ENCODE measurements at regions not wholly inside any gene's neighbourhood (a gene's known extent, or its start where the extent isn't known, plus 50 kb on each side); places are given as distances from the start of the nearest gene placed in this dataset.
"Not testable (repeated sequence)": the region's sequence is repeated elsewhere in the genome, so short reads cannot be mapped to it uniquely, and the experiment has no call there.

- DNase-seq (ENCODE audit: low spot score): no peak
- intact Hi-C loops (cut with DNase I): no loop called here
Measured at GRCh38 chr1:61583703-61584102, 141.2 kb downstream of the TM2D1 start.

GRCh38 chr1:61581251-61581650 is 143.7 kb downstream of the TM2D1 start:
- DNase-seq (ENCODE audit: low spot score): no peak
- intact Hi-C loops (cut with DNase I): no loop called here

GRCh38 chr1:61580417-61580816 is 144.5 kb downstream of the TM2D1 start:
- intact Hi-C loops (cut with DNase I): no loop called here
- DNase-seq (ENCODE audit: low spot score): no peak

- intact Hi-C loops (cut with DNase I): no loop called here
Measured at GRCh38 chr1:61579802-61580201, 145.1 kb downstream of the TM2D1 start.

GRCh38 chr1:61572046-61572445 is 152.9 kb downstream of the TM2D1 start:
- DNase-seq (ENCODE audit: low spot score): no peak
- intact Hi-C loops (cut with DNase I): loop anchor here in 1 of 2 donors (5.0 kb wide), 1 partner anchor 845 kb away; no protein-coding TSS in a partner anchor

More at GRCh38 chr1:61579802-61580201, 145.1 kb downstream of the TM2D1 start:
- DNase-seq (ENCODE audit: low spot score): no peak

- no peak for DNase-seq (ENCODE audit: low spot score)
- intact Hi-C loops (cut with DNase I): loop anchor here in 1 of 2 donors (5.0 kb wide), 1 partner anchor 843 kb away; no protein-coding TSS in a partner anchor
Measured at GRCh38 chr1:61570191-61570590, 154.8 kb downstream of the TM2D1 start.

- DNase-seq (ENCODE audit: low spot score): no peak
- intact Hi-C loops (cut with DNase I): no loop called here
Measured at GRCh38 chr1:61569303-61569621, 155.7 kb downstream of the TM2D1 start.

- no peak for DNase-seq (ENCODE audit: low spot score)
- intact Hi-C loops (cut with DNase I): no loop called here
Measured at GRCh38 chr1:61568460-61569302, 156.3 kb downstream of the TM2D1 start.

- intact Hi-C loops (cut with DNase I): no loop called here
- no peak for DNase-seq (ENCODE audit: low spot score)
Measured at GRCh38 chr1:61566177-61566576, 158.8 kb downstream of the TM2D1 start.

- intact Hi-C loops (cut with DNase I): no loop called here
- DNase-seq (ENCODE audit: low spot score): no peak
Measured at GRCh38 chr1:61563611-61564010, 161.3 kb downstream of the TM2D1 start.

- intact Hi-C loops (cut with DNase I): no loop called here
- DNase-seq (ENCODE audit: low spot score): no peak
Measured at GRCh38 chr1:61561666-61562065, 163.3 kb downstream of the TM2D1 start.

GRCh38 chr1:61560385-61560784 is 164.6 kb downstream of the TM2D1 start:
- intact Hi-C loops (cut with DNase I): no loop called here
- no peak for DNase-seq (ENCODE audit: low spot score)

GRCh38 chr1:61556631-61557030 is 168.3 kb downstream of the TM2D1 start:
- no peak for DNase-seq (ENCODE audit: low spot score)
- intact Hi-C loops (cut with DNase I): no loop called here

GRCh38 chr1:61552630-61553305 is 172.2 kb downstream of the TM2D1 start:
- no peak for DNase-seq (ENCODE audit: low spot score)
- intact Hi-C loops (cut with DNase I): no loop called here

GRCh38 chr1:61547302-61547701 is 177.6 kb downstream of the TM2D1 start:
- intact Hi-C loops (cut with DNase I); DNase-seq (ENCODE audit: low spot score): not testable (repeated sequence)

GRCh38 chr1:61544870-61545269 is 180.1 kb downstream of the TM2D1 start:
- intact Hi-C loops (cut with DNase I): loop anchor here in 1 of 2 donors (5.0 kb wide), 1 partner anchor 597 kb away; no protein-coding TSS in a partner anchor
- DNase-seq (ENCODE audit: low spot score): not testable (repeated sequence)

- intact Hi-C loops (cut with DNase I): loop anchor here in 1 of 2 donors (5.0 kb wide), 1 partner anchor 599 kb away; no protein-coding TSS in a partner anchor
- not testable (repeated sequence) for DNase-seq (ENCODE audit: low spot score)
Measured at GRCh38 chr1:61543498-61543897, 181.4 kb downstream of the TM2D1 start.

GRCh38 chr1:61539720-61540462 is 185.1 kb downstream of the TM2D1 start:
- intact Hi-C loops (cut with DNase I): loop anchor here in 1 of 2 donors (5.0 kb wide), 1 partner anchor 602 kb away; no protein-coding TSS in a partner anchor
- DNase-seq (ENCODE audit: low spot score): no peak

GRCh38 chr1:61538228-61538627 is 186.7 kb downstream of the TM2D1 start:
- intact Hi-C loops (cut with DNase I): no loop called here
- DNase-seq (ENCODE audit: low spot score): no peak
